ENCODE measurements at regions not wholly inside any gene's neighbourhood (a gene's known extent, or its start where the extent isn't known, plus 50 kb on each side); places are given as distances from the start of the nearest gene placed in this dataset.

DNA sequence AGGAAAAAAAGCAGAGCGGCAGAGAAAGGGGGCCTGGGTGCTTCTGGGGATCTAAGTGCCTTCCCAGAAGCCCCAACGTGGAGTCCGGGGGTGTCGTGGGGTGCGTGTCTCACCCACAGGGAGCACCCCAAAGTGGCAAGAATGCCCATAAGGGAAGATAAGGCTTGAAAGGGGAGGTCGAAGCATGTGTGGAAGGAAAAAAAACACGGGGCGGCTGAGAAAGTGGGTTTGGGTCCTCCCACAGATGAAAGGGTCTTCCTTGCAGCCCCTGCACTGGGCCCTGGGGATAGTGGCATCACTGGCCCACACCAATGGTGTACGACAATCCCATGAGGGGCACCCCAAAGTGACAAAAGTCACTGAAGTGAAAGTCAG lies 275.5 kb downstream of the ALG10 start:
- H3K4me3 ChIP-seq (ENCODE audit: low read depth, low read length) = no peak overlapping the region
- TF ChIP-seq CTCF (IDR thresholded peaks at IDR 0.05; ENCODE audit: low read depth, low read length) = no peak

GRCh38 chr12:34298176-34298970 lies 276.1 kb downstream of the ALG10 start:
- no peak for TF ChIP-seq CTCF (IDR thresholded peaks at IDR 0.05; ENCODE audit: low read depth, low read length)
- no peak overlapping the region for H3K4me3 ChIP-seq (ENCODE audit: low read depth, low read length)

- no peak for TF ChIP-seq CTCF (IDR thresholded peaks at IDR 0.05; ENCODE audit: low read depth, low read length)
- H3K4me3 ChIP-seq (ENCODE audit: low read depth, low read length) = no peak overlapping the region
Measured at GRCh38 chr12:34298971-34299801, 276.9 kb downstream of the ALG10 start.

- no peak for TF ChIP-seq CTCF (IDR thresholded peaks at IDR 0.05; ENCODE audit: low read depth, low read length)
- H3K4me3 ChIP-seq (ENCODE audit: low read depth, low read length) = no peak overlapping the region
Measured at GRCh38 chr12:34299802-34300193, 277.5 kb downstream of the ALG10 start.

DNA sequence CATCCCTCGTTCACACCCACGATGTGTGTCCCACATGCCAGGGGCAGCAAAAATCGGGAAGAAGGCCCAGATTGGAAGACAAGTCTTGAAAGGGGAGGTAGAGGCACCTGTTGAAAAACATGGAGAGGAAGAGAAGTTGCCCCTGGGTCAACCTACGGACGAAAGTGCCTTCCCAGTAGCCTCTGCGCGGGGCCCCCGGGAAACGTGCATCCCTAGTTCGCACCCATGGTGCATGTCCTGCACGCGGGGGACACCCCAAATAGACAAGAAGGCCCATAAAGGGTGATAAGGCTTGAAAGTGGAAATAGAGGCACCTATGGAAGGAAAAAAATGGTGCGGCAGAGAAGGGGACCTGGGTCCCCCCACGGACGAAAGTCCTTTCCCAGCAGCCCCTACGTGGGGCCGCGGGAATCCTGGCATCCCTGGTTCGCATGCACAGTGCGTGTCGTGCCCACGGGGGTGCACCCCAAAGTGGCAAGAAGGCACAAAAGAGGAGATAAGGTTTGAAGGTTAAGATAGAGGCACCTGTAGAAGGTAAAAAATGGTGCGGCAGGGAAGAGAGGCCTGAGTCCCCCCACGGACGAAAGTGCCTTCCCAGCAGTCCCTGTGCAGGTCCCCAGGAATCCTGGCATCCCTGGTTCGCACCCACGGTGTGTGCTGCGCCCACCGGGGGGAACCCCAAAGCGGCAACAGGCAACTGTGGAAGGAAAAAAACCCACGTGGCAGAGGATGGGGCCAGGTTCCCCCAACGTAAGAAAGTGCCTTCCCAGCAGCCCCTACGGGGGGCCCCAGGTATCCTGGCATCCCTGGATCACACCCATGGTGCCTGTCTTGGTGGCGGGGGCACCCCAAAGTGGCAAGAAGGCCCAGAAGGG lies 278.3 kb downstream of the ALG10 start:
- TF ChIP-seq CTCF (IDR thresholded peaks at IDR 0.05; ENCODE audit: low read depth, low read length) = no peak
- no peak overlapping the region for H3K4me3 ChIP-seq (ENCODE audit: low read depth, low read length)

- no peak for TF ChIP-seq CTCF (IDR thresholded peaks at IDR 0.05; ENCODE audit: low read depth, low read length)
- no peak overlapping the region for H3K4me3 ChIP-seq (ENCODE audit: low read depth, low read length)
Measured at GRCh38 chr12:34301251-34302130, 279.2 kb downstream of the ALG10 start.
